ENCODE measurements at regions not wholly inside any gene's neighbourhood (a gene's known extent, or its start where the extent isn't known, plus 50 kb on each side); places are given as distances from the start of the nearest gene placed in this dataset.

GRCh38 chr6:166693880-166694279, 66.8 kb upstream of the RPS6KA2 start:
- DNase-seq (ENCODE audit: low read depth), result no peak

- no peak for DNase-seq (ENCODE audit: low read depth)
These were observed 65.8 kb upstream of the RPS6KA2 start for GRCh38 chr6:166692723-166693302.

- no peak for DNase-seq (ENCODE audit: low read depth)
These were observed 64.7 kb upstream of the RPS6KA2 start for GRCh38 chr6:166691746-166692145.

- DNase-seq (ENCODE audit: low read depth), result no peak
These were observed 64.1 kb upstream of the RPS6KA2 start for GRCh38 chr6:166691199-166691598.

GRCh38 chr6:166689687-166690086, 62.6 kb upstream of the RPS6KA2 start:
- DNase-seq (ENCODE audit: low read depth), result no peak

- DNase-seq (ENCODE audit: low read depth), result no peak
These were observed 61.9 kb upstream of the RPS6KA2 start for GRCh38 chr6:166688901-166689300.

GRCh38 chr6:166687879-166688205, 60.8 kb upstream of the RPS6KA2 start:
- no peak for DNase-seq (ENCODE audit: low read depth)

- DNase-seq (ENCODE audit: low read depth), result no peak
These were observed 60.2 kb upstream of the RPS6KA2 start for GRCh38 chr6:166687070-166687878.

- DNase-seq (ENCODE audit: low read depth), result no peak
These were observed 59.3 kb upstream of the RPS6KA2 start for GRCh38 chr6:166686317-166686716.

GRCh38 chr6:166684866-166685265, 57.8 kb upstream of the RPS6KA2 start:
- DNase-seq (ENCODE audit: low read depth), result no peak

- no peak for DNase-seq (ENCODE audit: low read depth)
These were observed 57.1 kb upstream of the RPS6KA2 start for GRCh38 chr6:166684170-166684569.

- DNase-seq (ENCODE audit: low read depth), result no peak
These were observed 56.4 kb upstream of the RPS6KA2 start for GRCh38 chr6:166683477-166683876.

GRCh38 chr6:166679566-166679965, 52.5 kb upstream of the RPS6KA2 start:
- no peak for DNase-seq (ENCODE audit: low read depth)

- no peak for DNase-seq (ENCODE audit: low read depth)
These were observed 51.4 kb upstream of the RPS6KA2 start for GRCh38 chr6:166678426-166678825.

GRCh38 chr6:166677941-166678340, 50.9 kb upstream of the RPS6KA2 start:
- no peak for DNase-seq (ENCODE audit: low read depth)
